ENCODE measurements at regions not wholly inside any gene's neighbourhood (a gene's known extent, or its start where the extent isn't known, plus 50 kb on each side); places are given as distances from the start of the nearest gene placed in this dataset.

- Histone ChIP-seq H3K9me3 (ENCODE audit: control insufficient read depth, low read length) (no peaks in the 10 kb centered on the region), H3K4me3 (ENCODE audit: low read length) (peak overlapping the region; percentile 72), H3K27me3 (replicated peaks; ENCODE audit: control insufficient read depth, insufficient read depth, low read length) (no peaks in the 10 kb centered on the region), H3K36me3 (ENCODE audit: control insufficient read depth, insufficient read depth, low read length, severe bottlenecking) (no peaks in the 10 kb centered on the region), H3K4me1 (ENCODE audit: control insufficient read depth, insufficient read depth, low read length) (peaks cover 28% of the 10 kb centered on the region), H3K9ac (ENCODE audit: low read length) (peak overlapping the region; percentile 19)
- peak; percentile 79 for DNase-seq (ENCODE audit: low read depth)
These were observed 125.3 kb downstream of the TM9SF2 start for GRCh38 chr13:99626461-99627082.

- no peak overlapping the region for H3K4me3 ChIP-seq (ENCODE audit: low read length)
- DNase-seq (ENCODE audit: low read depth): no peak
These were observed 123.8 kb downstream of the TM9SF2 start for GRCh38 chr13:99624936-99625540.

DNA sequence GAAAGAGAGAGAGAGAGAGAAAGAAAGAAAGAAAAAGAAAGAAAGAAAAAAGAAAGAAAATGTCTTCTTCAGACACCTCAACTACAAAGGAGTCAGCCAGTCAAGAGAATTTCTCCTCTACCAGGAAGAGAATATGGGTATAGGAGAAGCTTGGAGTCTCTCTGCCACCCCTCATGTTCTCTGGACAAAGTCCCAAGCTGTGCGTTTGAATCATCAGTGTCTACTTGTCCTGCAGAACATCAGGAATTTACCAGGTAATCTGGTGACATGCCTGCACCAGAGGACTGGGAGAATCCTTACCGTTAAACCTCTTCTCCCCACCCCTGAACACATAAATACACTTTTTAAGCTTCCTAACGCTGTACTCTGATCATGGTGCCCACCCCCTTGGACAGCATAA is 119.5 kb downstream of the TM9SF2 start:
- Histone ChIP-seq H3K4me1 (ENCODE audit: control insufficient read depth, insufficient read depth, low read length) (no peaks in the 10 kb centered on the region), H3K4me3 (ENCODE audit: low read length) (no peak overlapping the region)
- DNase-seq (ENCODE audit: low read depth): no peak

More at GRCh38 chr13:99624936-99625540, 123.8 kb downstream of the TM9SF2 start:
- no peaks in the 10 kb centered on the region for H3K9me3 ChIP-seq (ENCODE audit: control insufficient read depth, low read length)
- no peaks in the 10 kb centered on the region for H3K27me3 ChIP-seq (replicated peaks; ENCODE audit: control insufficient read depth, insufficient read depth, low read length)
- peaks cover 20% of the 10 kb centered on the region for H3K4me1 ChIP-seq (ENCODE audit: control insufficient read depth, insufficient read depth, low read length)
- no peak overlapping the region for H3K9ac ChIP-seq (ENCODE audit: low read length)
- H3K36me3 ChIP-seq (ENCODE audit: control insufficient read depth, insufficient read depth, low read length, severe bottlenecking): no peaks in the 10 kb centered on the region

GRCh38 chr13:99619207-99619606 is 117.9 kb downstream of the TM9SF2 start:
- Histone ChIP-seq H3K36me3 (ENCODE audit: control insufficient read depth, insufficient read depth, low read length, severe bottlenecking) (no peaks in the 10 kb centered on the region), H3K9me3 (ENCODE audit: control insufficient read depth, low read length) (no peaks in the 10 kb centered on the region), H3K9ac (ENCODE audit: low read length) (no peak overlapping the region), H3K4me1 (ENCODE audit: control insufficient read depth, insufficient read depth, low read length) (peaks cover 2% of the 10 kb centered on the region), H3K4me3 (ENCODE audit: low read length) (no peak overlapping the region), H3K27me3 (replicated peaks; ENCODE audit: control insufficient read depth, insufficient read depth, low read length) (peaks cover 2% of the 10 kb centered on the region)
- DNase-seq (ENCODE audit: low read depth): no peak

More for the DNA sequence above, 119.5 kb downstream of the TM9SF2 start:
- no peak overlapping the region for H3K9ac ChIP-seq (ENCODE audit: low read length)
- no peaks in the 10 kb centered on the region for H3K36me3 ChIP-seq (ENCODE audit: control insufficient read depth, insufficient read depth, low read length, severe bottlenecking)
- no peaks in the 10 kb centered on the region for H3K27me3 ChIP-seq (replicated peaks; ENCODE audit: control insufficient read depth, insufficient read depth, low read length)
- H3K9me3 ChIP-seq (ENCODE audit: control insufficient read depth, low read length): no peaks in the 10 kb centered on the region

- peak; percentile 81 for DNase-seq (ENCODE audit: low read depth)
- H3K4me3 ChIP-seq (ENCODE audit: low read length): no peak overlapping the region
These were observed 116.4 kb downstream of the TM9SF2 start for GRCh38 chr13:99617474-99618255.

GRCh38 chr13:99614465-99614885 is 113.2 kb downstream of the TM9SF2 start:
- DNase-seq (ENCODE audit: low read depth): no peak

More at GRCh38 chr13:99617474-99618255, 116.4 kb downstream of the TM9SF2 start:
- Histone ChIP-seq H3K4me1 (ENCODE audit: control insufficient read depth, insufficient read depth, low read length) (peaks cover 2% of the 10 kb centered on the region), H3K9ac (ENCODE audit: low read length) (no peak overlapping the region), H3K27me3 (replicated peaks; ENCODE audit: control insufficient read depth, insufficient read depth, low read length) (peaks cover 4% of the 10 kb centered on the region), H3K36me3 (ENCODE audit: control insufficient read depth, insufficient read depth, low read length, severe bottlenecking) (no peaks in the 10 kb centered on the region), H3K9me3 (ENCODE audit: control insufficient read depth, low read length) (no peaks in the 10 kb centered on the region)

More at GRCh38 chr13:99614465-99614885, 113.2 kb downstream of the TM9SF2 start:
- Histone ChIP-seq H3K4me1 (ENCODE audit: control insufficient read depth, insufficient read depth, low read length) (peaks cover 2% of the 10 kb centered on the region), H3K36me3 (ENCODE audit: control insufficient read depth, insufficient read depth, low read length, severe bottlenecking) (no peaks in the 10 kb centered on the region), H3K27me3 (replicated peaks; ENCODE audit: control insufficient read depth, insufficient read depth, low read length) (peaks cover 4% of the 10 kb centered on the region), H3K9ac (ENCODE audit: low read length) (no peak overlapping the region), H3K4me3 (ENCODE audit: low read length) (no peak overlapping the region), H3K9me3 (ENCODE audit: control insufficient read depth, low read length) (no peaks in the 10 kb centered on the region)

All from adipocyte (in vitro differentiated cells).